HCT116 (cell line): ENCODE measurements at regions not wholly inside any gene's neighbourhood (a gene's known extent, or its start where the extent isn't known, plus 50 kb on each side); places are given as distances from the start of the nearest gene placed in this dataset.

Source experiments
- ATAC-seq: fragments of 200-7000 bp; cut with Tn5 transposase; 2 replicates; pipeline ENCODE4 v1.9.1; 2020; ENCODE audit warnings: mild to moderate bottlenecking, moderate library complexity
- BruUV-seq: library from RNA; stranded (reverse); fragments of 400-500 nt; replicated peaks from 2 replicates; lab custom pipeline; 2021; lab: Mats Ljungman, UMichigan
- CTCF ChIA-PET: fragments of 300-600 bp; sonication (Branson Sonifier 250); formaldehyde crosslinking; loops from one replicate; lab custom pipeline; 2021; ENCODE audit warnings: antibody characterized with exemption; lab: Charles Lee
- POLR2A ChIA-PET: fragments of 300-600, 350-600 bp; sonication (Branson Sonifier 250); formaldehyde crosslinking; loops from one replicate; lab custom pipeline; 2021; ENCODE audit warnings: antibody characterized with exemption; lab: Charles Lee
- RAD21 ChIA-PET, 2 experiments: fragments of 300-600 bp; sonication (Branson Sonifier 250); formaldehyde crosslinking; loops; one replicate each; lab custom pipeline; 2023; ENCODE audit warnings: low total read pairs in 2 of 2; ENCODE audit not compliant: uncharacterized antibody in 2 of 2, unreplicated experiment in 2 of 2, low non-redundant PET in 1 of 2; lab: Charles Lee
- DNase-seq: peaks from one replicate; pipeline ENCODE4 v3.0.0-alpha.2; 2010; ENCODE audit warnings: low read depth, low spot score
- H2AFZ ChIP-seq: fragments of 200-600 bp; shearing (Covaris generic), sonication (generic); 2 replicates; pipeline ENCODE4 v1.6.1; 2017; ENCODE audit warnings: low read depth, mixed run types, mixed read lengths, antibody characterized with exemption, low read length; ENCODE audit not compliant: poor library complexity, severe bottlenecking
- H3K27ac ChIP-seq: 2 replicates; pipeline ENCODE4 v1.5.1; 2012; ENCODE audit warnings: low read depth, low read length
- H3K27me3 ChIP-seq: fragments of 200-600 bp; sonication (generic); 2 replicates; pipeline ENCODE4 v1.6.1; 2016; ENCODE audit warnings: mixed run types, low read length, mixed read lengths; ENCODE audit not compliant: insufficient read depth
- H3K36me3 ChIP-seq, 2 experiments: fragments of 200-500 bp in 1 of 2; fragments of 200-600 bp in 1 of 2; sonication (Bioruptor generic) in 1 of 2; sonication (generic) in 1 of 2; 2 replicates each; pipeline versions ENCODE4 v1.5.1 to v1.6.1; 2014 to 2016; ENCODE audit warnings: low read length in 2 of 2, inconsistent platforms in 1 of 2, mixed read lengths in 1 of 2, mixed run types in 1 of 2; ENCODE audit not compliant: insufficient read depth in 2 of 2, control insufficient read depth in 1 of 2
- H3K4me1 ChIP-seq, 2 experiments: fragments of 200-600 bp in 1 of 2; sonication (generic) in 1 of 2; 2 replicates each; pipeline versions ENCODE4 v1.5.1 to v1.6.1; 2012 to 2017; ENCODE audit warnings: low read length in 2 of 2, inconsistent platforms in 1 of 2, mild to moderate bottlenecking in 1 of 2, mixed read lengths in 1 of 2, mixed run types in 1 of 2, moderate library complexity in 1 of 2; ENCODE audit not compliant: insufficient read depth in 2 of 2, control insufficient read depth in 1 of 2
- H3K4me2 ChIP-seq: fragments of 200-600 bp; sonication (generic); 2 replicates; pipeline ENCODE4 v1.6.1; 2017; ENCODE audit warnings: mixed run types, low read length, mixed read lengths
- H3K4me3 ChIP-seq, 2 experiments: fragments of 200-600 bp in 1 of 2; sonication (generic) in 1 of 2; replicated peaks in 1 of 2; 2 replicates each; pipeline ENCODE4 v1.5.1; 2011 to 2016; ENCODE audit warnings: low read length in 2 of 2, control low read depth in 1 of 2, low read depth in 1 of 2, mild to moderate bottlenecking in 1 of 2, mixed read lengths in 1 of 2, mixed run types in 1 of 2
- H3K79me2 ChIP-seq: fragments of 200-600 bp; sonication (generic); 2 replicates; pipeline ENCODE4 v1.6.1; 2017; ENCODE audit warnings: mild to moderate bottlenecking, mixed run types, low read length, moderate library complexity, mixed read lengths; ENCODE audit not compliant: insufficient read depth
- H3K9ac ChIP-seq: fragments of 200-600 bp; sonication (generic); 2 replicates; pipeline ENCODE4 v1.6.1; 2016; ENCODE audit warnings: low read length, mixed read lengths
- H3K9me2 ChIP-seq: fragments of 200-600 bp; sonication (generic), shearing (Covaris generic); 2 replicates; pipeline ENCODE4 v1.6.1; 2017; ENCODE audit warnings: mixed run types, mild to moderate bottlenecking, moderate library complexity; ENCODE audit not compliant: insufficient read depth
- H3K9me3 ChIP-seq, 2 experiments: fragments of 200-500 bp in 1 of 2; fragments of 200-600 bp in 1 of 2; sonication (Bioruptor generic) in 1 of 2; sonication (generic) in 1 of 2; 2 replicates each; pipeline ENCODE4 v1.6.1; 2014 to 2017; ENCODE audit warnings: low read length in 2 of 2, mixed read lengths in 2 of 2, inconsistent platforms in 1 of 2, low read depth in 1 of 2, mild to moderate bottlenecking in 1 of 2, mixed run types in 1 of 2, moderate library complexity in 1 of 2; ENCODE audit not compliant: control insufficient read depth in 1 of 2, insufficient read depth in 1 of 2
- H4K20me1 ChIP-seq: fragments of 200-600 bp; sonication (generic), shearing (Covaris generic); 2 replicates; pipeline ENCODE4 v1.6.1; 2017; ENCODE audit warnings: mixed run types, mild to moderate bottlenecking, moderate library complexity; ENCODE audit not compliant: insufficient read depth
- EGR1 ChIP-seq: IDR thresholded peaks from 2 replicates; pipeline ENCODE4 v1.6.1; 2012; ENCODE audit warnings: low read depth
- JUND ChIP-seq: IDR thresholded peaks from 2 replicates; pipeline ENCODE4 v1.6.1; 2012
- RAD21 ChIP-seq: IDR thresholded peaks from 2 replicates; pipeline ENCODE4 v1.6.1; 2012; ENCODE audit warnings: low read depth, mild to moderate bottlenecking
- SIN3A ChIP-seq: IDR thresholded peaks from 2 replicates; pipeline ENCODE4 v1.6.1; 2012; ENCODE audit warnings: low read depth
- SRF ChIP-seq: IDR thresholded peaks from 2 replicates; pipeline ENCODE4 v1.6.1; 2012; ENCODE audit warnings: low read depth
- TCF7L2 ChIP-seq: IDR thresholded peaks from 2 replicates; pipeline ENCODE4 v1.7.0; 2011; ENCODE audit warnings: borderline replicate concordance, inconsistent platforms; ENCODE audit not compliant: insufficient read depth, insufficient read length; ENCODE audit errors: extremely low read depth
- YY1 ChIP-seq: IDR thresholded peaks from 2 replicates; pipeline ENCODE4 v1.6.1; 2011; ENCODE audit warnings: low read length, low read depth, moderate library complexity, mild to moderate bottlenecking; ENCODE audit not compliant: insufficient replicate concordance; ENCODE audit errors: extremely low read depth
- ZFX ChIP-seq: fragments of 450-650 bp; IDR thresholded peaks from 2 replicates; pipeline ENCODE4 v1.6.1; 2017
- ZNF274 ChIP-seq: fragments of 200-500 bp; sonication (Bioruptor generic); IDR thresholded peaks from 2 replicates; pipeline ENCODE4 v1.6.1; 2014; ENCODE audit warnings: mild to moderate bottlenecking, low read depth, low read length, inconsistent platforms
- intact Hi-C: fragments of 100-400 bp; cut with micrococcal nuclease; formaldehyde crosslinking; loops from 2 replicates; pipeline ENCODE4 v1.10.0; 2022
- TF ChIP-seq, protein P1 (sequence below): IDR thresholded peaks from 2 replicates; pipeline ENCODE4 v1.6.1; 2012
- TF ChIP-seq, protein P2 (sequence below): IDR thresholded peaks from 2 replicates; pipeline ENCODE4 v1.6.1; 2012; ENCODE audit warnings: low read depth

DNA sequence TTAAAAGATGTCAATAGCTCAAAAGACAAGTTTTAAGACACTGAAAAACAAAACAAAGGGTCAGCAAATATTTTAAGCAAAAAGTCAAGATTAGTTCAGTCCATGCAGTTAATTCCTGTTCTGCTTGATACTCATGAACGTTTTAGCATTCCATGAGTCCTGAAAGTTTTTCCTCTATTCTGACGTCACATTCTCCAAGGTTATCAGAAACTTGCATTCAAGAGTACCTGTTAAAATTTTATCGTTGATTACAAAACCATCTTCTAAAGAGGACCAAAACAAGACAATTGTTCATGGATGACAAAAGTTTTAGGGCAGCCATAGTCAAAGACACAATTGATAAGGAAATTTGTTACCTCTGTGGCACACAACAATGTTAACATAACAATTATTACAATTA is 52.5 kb upstream of the VOPP1 start:
- H2AFZ ChIP-seq = no peak overlapping the region
- CTCF ChIA-PET = no interaction called here
- no peaks in the 10 kb centered on the region for H3K9me2 ChIP-seq
- DNase-seq = no peak
- RAD21 ChIA-PET = no interaction called here
- no peak overlapping the region for H3K4me3 ChIP-seq
- no peak for ATAC-seq
- intact Hi-C loops = no loop called here
- no peaks in the 10 kb centered on the region for H4K20me1 ChIP-seq
- 0 out of 4 replicates have a peak, but pooled peaks cover 0 to 3% of the 10 kb centered on the region in 2 experiments for H3K9me3 ChIP-seq
- POLR2A ChIA-PET = no interaction called here
- no peak for TF ChIP-seq JUND
- TF ChIP-seq EGR1 = no peak
- no peak for TF ChIP-seq TCF7L2
- TF ChIP-seq SRF = no peak
- TF ChIP-seq ZNF274 = no peak
- TF ChIP-seq RAD21 = no peak
- no peak for TF ChIP-seq SIN3A
- no peak for TF ChIP-seq ZFX
- TF ChIP-seq, protein P1, sequence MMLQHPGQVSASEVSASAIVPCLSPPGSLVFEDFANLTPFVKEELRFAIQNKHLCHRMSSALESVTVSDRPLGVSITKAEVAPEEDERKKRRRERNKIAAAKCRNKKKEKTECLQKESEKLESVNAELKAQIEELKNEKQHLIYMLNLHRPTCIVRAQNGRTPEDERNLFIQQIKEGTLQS = no peak
- no peak for TF ChIP-seq YY1
- TF ChIP-seq, protein P2, sequence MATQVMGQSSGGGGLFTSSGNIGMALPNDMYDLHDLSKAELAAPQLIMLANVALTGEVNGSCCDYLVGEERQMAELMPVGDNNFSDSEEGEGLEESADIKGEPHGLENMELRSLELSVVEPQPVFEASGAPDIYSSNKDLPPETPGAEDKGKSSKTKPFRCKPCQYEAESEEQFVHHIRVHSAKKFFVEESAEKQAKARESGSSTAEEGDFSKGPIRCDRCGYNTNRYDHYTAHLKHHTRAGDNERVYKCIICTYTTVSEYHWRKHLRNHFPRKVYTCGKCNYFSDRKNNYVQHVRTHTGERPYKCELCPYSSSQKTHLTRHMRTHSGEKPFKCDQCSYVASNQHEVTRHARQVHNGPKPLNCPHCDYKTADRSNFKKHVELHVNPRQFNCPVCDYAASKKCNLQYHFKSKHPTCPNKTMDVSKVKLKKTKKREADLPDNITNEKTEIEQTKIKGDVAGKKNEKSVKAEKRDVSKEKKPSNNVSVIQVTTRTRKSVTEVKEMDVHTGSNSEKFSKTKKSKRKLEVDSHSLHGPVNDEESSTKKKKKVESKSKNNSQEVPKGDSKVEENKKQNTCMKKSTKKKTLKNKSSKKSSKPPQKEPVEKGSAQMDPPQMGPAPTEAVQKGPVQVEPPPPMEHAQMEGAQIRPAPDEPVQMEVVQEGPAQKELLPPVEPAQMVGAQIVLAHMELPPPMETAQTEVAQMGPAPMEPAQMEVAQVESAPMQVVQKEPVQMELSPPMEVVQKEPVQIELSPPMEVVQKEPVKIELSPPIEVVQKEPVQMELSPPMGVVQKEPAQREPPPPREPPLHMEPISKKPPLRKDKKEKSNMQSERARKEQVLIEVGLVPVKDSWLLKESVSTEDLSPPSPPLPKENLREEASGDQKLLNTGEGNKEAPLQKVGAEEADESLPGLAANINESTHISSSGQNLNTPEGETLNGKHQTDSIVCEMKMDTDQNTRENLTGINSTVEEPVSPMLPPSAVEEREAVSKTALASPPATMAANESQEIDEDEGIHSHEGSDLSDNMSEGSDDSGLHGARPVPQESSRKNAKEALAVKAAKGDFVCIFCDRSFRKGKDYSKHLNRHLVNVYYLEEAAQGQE = no peak
- no peaks in the 10 kb centered on the region for H3K27me3 ChIP-seq
- no peak overlapping the region for H3K4me2 ChIP-seq
- no peak overlapping the region for H3K27ac ChIP-seq
- H3K79me2 ChIP-seq = no peaks in the 10 kb centered on the region
- no peaks in the 10 kb centered on the region for H3K4me1 ChIP-seq
- BruUV-seq = no TSS peak
- no peaks in the 10 kb centered on the region for H3K36me3 ChIP-seq
- no peak overlapping the region for H3K9ac ChIP-seq
